OCI-LY3 (cell line): ENCODE measurements at regions not wholly inside any gene's neighbourhood (a gene's known extent, or its start where the extent isn't known, plus 50 kb on each side); places are given as distances from the start of the nearest gene placed in this dataset.
"Not testable (repeated sequence)": the region's sequence is repeated elsewhere in the genome, so short reads cannot be mapped to it uniquely, and the experiment has no call there.

ENCODE experiments used
- H2AFZ ChIP-seq: fragments of 200-600, 300-600 bp; shearing (Covaris generic); 2 replicates; pipeline ENCODE4 v1.6.0; 2014; ENCODE audit warnings: antibody characterized with exemption, low read depth, low read length
- H3K27ac ChIP-seq: fragments of 200-600, 300-600 bp; sonication (generic); 2 replicates; pipeline ENCODE4 v1.5.1; 2014; ENCODE audit warnings: mild to moderate bottlenecking, low read length, moderate library complexity, mixed read lengths
- H3K27me3 ChIP-seq: fragments of 200-600, 300-600 bp; sonication (generic); 2 replicates; pipeline ENCODE4 v1.6.1; 2014; ENCODE audit warnings: low read depth, low read length, mixed read lengths
- H3K36me3 ChIP-seq: fragments of 200-600, 300-600 bp; sonication (generic); replicated peaks from 2 replicates; pipeline ENCODE3; 2014; ENCODE audit warnings: low read depth, low read length, mixed read lengths
- H3K4me1 ChIP-seq: fragments of 300-600, 200-600 bp; sonication (generic); 2 replicates; pipeline ENCODE4 v1.6.1; 2014; ENCODE audit warnings: low read length, mixed read lengths
- H3K4me2 ChIP-seq: fragments of 200-600, 300-600 bp; sonication (generic); 2 replicates; pipeline ENCODE4 v1.6.1; 2014; ENCODE audit warnings: low read length, mixed read lengths
- H3K4me3 ChIP-seq: fragments of 300-600, 200-600 bp; sonication (generic); 2 replicates; pipeline ENCODE4 v1.5.1; 2014; ENCODE audit warnings: antibody characterized with exemption, mild to moderate bottlenecking, low read length, moderate library complexity
- H3K79me2 ChIP-seq: fragments of 300-600, 200-600 bp; shearing (Covaris generic); 2 replicates; pipeline ENCODE4 v1.6.1; 2014; ENCODE audit warnings: mild to moderate bottlenecking, low read length, mixed read lengths
- H3K9ac ChIP-seq: fragments of 300-600, 200-600 bp; shearing (Covaris generic); 2 replicates; pipeline ENCODE4 v1.6.0; 2014; ENCODE audit warnings: mild to moderate bottlenecking, low read length, moderate library complexity
- H3K9me3 ChIP-seq: fragments of 200-600, 300-600 bp; shearing (Covaris generic); 2 replicates; pipeline ENCODE4 v1.6.1; 2014; ENCODE audit warnings: low read length, mixed read lengths; ENCODE audit not compliant: insufficient read depth
- H4K20me1 ChIP-seq: fragments of 200-600, 300-600 bp; sonication (generic); 2 replicates; pipeline ENCODE4 v1.6.1; 2016; ENCODE audit warnings: low read length, mixed read lengths; ENCODE audit not compliant: insufficient read depth
- CTCF ChIP-seq: fragments of 200-600, 300-600 bp; sonication (generic); IDR thresholded peaks from 2 replicates; pipeline ENCODE4 v1.5.1; 2014; ENCODE audit warnings: antibody characterized with exemption, low read length, low read depth
- EZH2phosphoT487 ChIP-seq: fragments of 200-600 bp; shearing (Covaris generic); IDR thresholded peaks from 2 replicates; pipeline ENCODE4 v1.6.1; 2018; ENCODE audit warnings: antibody characterized with exemption, mixed run types, low read depth

GRCh38 chr2:189995679-189996078, 66.8 kb downstream of the MSTN start:
- H3K36me3 ChIP-seq = no peaks in the 10 kb centered on the region
- no peak overlapping the region for H3K27ac ChIP-seq
- H3K9ac ChIP-seq = no peak overlapping the region
- no peaks in the 10 kb centered on the region for H3K4me1 ChIP-seq
- TF ChIP-seq CTCF (no peak), EZH2phosphoT487 (no peak)
- H2AFZ ChIP-seq = no peak overlapping the region
- no peaks in the 10 kb centered on the region for H4K20me1 ChIP-seq
- H3K4me2 ChIP-seq = no peak overlapping the region
- peaks cover 9% of the 10 kb centered on the region; the same call in 1 of the 2 replicates for H3K9me3 ChIP-seq
- H3K79me2 ChIP-seq = no peaks in the 10 kb centered on the region
- H3K27me3 ChIP-seq = no peaks in the 10 kb centered on the region
- no peak overlapping the region for H3K4me3 ChIP-seq

- Histone ChIP-seq H2AFZ (no peak overlapping the region), H3K9ac (no peak overlapping the region)
- TF ChIP-seq CTCF (peak; percentile 60), EZH2phosphoT487 (no peak)
Observed at GRCh38 chr2:189982780-189983394, 79.6 kb downstream of the MSTN start.

GRCh38 chr2:189982087-189982486, 80.4 kb downstream of the MSTN start:
- H4K20me1 ChIP-seq = no peaks in the 10 kb centered on the region

More at GRCh38 chr2:189982780-189983394, 79.6 kb downstream of the MSTN start:
- Histone ChIP-seq H3K79me2 (no peaks in the 10 kb centered on the region), H4K20me1 (no peaks in the 10 kb centered on the region), H3K36me3 (peaks cover 3% of the 10 kb centered on the region), H3K4me2 (no peak overlapping the region), H3K9me3 (peaks cover 17% of the 10 kb centered on the region; the same call in 1 of the 2 replicates), H3K4me3 (no peak overlapping the region), H3K4me1 (no peaks in the 10 kb centered on the region; the same call in 1 of the 2 replicates), H3K27me3 (no peaks in the 10 kb centered on the region), H3K27ac (no peak overlapping the region)

GRCh38 chr2:189976488-189976887, 86.0 kb downstream of the MSTN start:
- not testable (repeated sequence) for H3K4me1 ChIP-seq, H3K79me2 ChIP-seq, H4K20me1 ChIP-seq, H3K4me2 ChIP-seq, H3K27ac ChIP-seq, H3K4me3 ChIP-seq, H3K9ac ChIP-seq, H3K36me3 ChIP-seq, H3K27me3 ChIP-seq, H2AFZ ChIP-seq, H3K9me3 ChIP-seq

More at GRCh38 chr2:189982087-189982486, 80.4 kb downstream of the MSTN start:
- Histone ChIP-seq H3K9ac (no peak overlapping the region), H3K4me2 (no peak overlapping the region), H3K9me3 (peaks cover 16% of the 10 kb centered on the region; the same call in 1 of the 2 replicates), H3K27me3 (no peaks in the 10 kb centered on the region), H3K79me2 (no peaks in the 10 kb centered on the region), H3K36me3 (peaks cover 3% of the 10 kb centered on the region), H3K4me3 (no peak overlapping the region), H2AFZ (no peak overlapping the region), H3K27ac (no peak overlapping the region), H3K4me1 (no peaks in the 10 kb centered on the region; the same call in 1 of the 2 replicates)
- TF ChIP-seq EZH2phosphoT487 (no peak), CTCF (no peak)
